Peyer's patch (tissue), 4 donors: ENCODE measurements at regions not wholly inside any gene's neighbourhood (a gene's known extent, or its start where the extent isn't known, plus 50 kb on each side); places are given as distances from the start of the nearest gene placed in this dataset.
"Not testable (repeated sequence)": the region's sequence is repeated elsewhere in the genome, so short reads cannot be mapped to it uniquely, and the experiment has no call there.

Experiments used
- DNase-seq, 3 donors: peaks; one replicate each; pipeline ENCODE4 v3.0.0-alpha.2; 2017 to 2019
- H3K27ac ChIP-seq, 4 donors: fragments of 200-600 bp; sonication (generic); one replicate each; pipeline ENCODE4 v1.5.1; 2016 to 2019
- H3K27me3 ChIP-seq, 2 donors: fragments of 200-600 bp; sonication (generic); one replicate each; pipeline ENCODE4 v1.5.1; 2019
- H3K36me3 ChIP-seq, 3 donors: fragments of 200-600 bp; sonication (generic); one replicate each; pipeline ENCODE4 v1.5.1; 2016 to 2019
- H3K4me1 ChIP-seq, 4 donors: fragments of 200-600 bp; sonication (generic); one replicate each; pipeline ENCODE4 v1.5.1; 2016 to 2019
- H3K4me3 ChIP-seq, 4 donors: fragments of 200-600 bp; sonication (generic); 1 replicate in 3 of 4; 2 replicates in 1 of 4; pipeline ENCODE4 v1.5.1; 2016 to 2019; ENCODE audit warnings: mild to moderate bottlenecking in 1 of 4
- H3K9me3 ChIP-seq, 4 donors: fragments of 200-600 bp; sonication (generic); one replicate each; pipeline ENCODE4 v1.5.1; 2016 to 2019; ENCODE audit warnings: mild to moderate bottlenecking in 1 of 4
- CTCF ChIP-seq, 6 experiments: fragments of 450-650 bp in 4 of 6; fragments of 200-600 bp in 2 of 6; sonication (generic) in 1 of 6; IDR thresholded peaks; one replicate each; pipeline ENCODE4 v1.5.1; 2017 to 2019; ENCODE audit warnings: antibody characterized with exemption in 6 of 6, mild to moderate bottlenecking in 3 of 6, moderate library complexity in 1 of 6
- POLR2A ChIP-seq, 2 donors: fragments of 450-650 bp; IDR thresholded peaks; one replicate each; pipeline ENCODE4 v1.5.1; 2017; ENCODE audit warnings: antibody characterized with exemption in 2 of 2, mild to moderate bottlenecking in 2 of 2, moderate library complexity in 2 of 2

- Histone ChIP-seq H3K9me3 (no peaks in the 10 kb centered on the region), H3K27me3 (no peaks in the 10 kb centered on the region), H3K27ac (no peak overlapping the region), H3K36me3 (no peaks in the 10 kb centered on the region), H3K4me3 (no peak overlapping the region), H3K4me1 (no peaks in the 10 kb centered on the region)
- DNase-seq = no peak
- TF ChIP-seq CTCF (IDR thresholded peaks at IDR 0.05) (no peak), POLR2A (IDR thresholded peaks at IDR 0.05) (no peak)
Measured at GRCh38 chr2:40030456-40030975, 251.5 kb upstream of the THUMPD2 start.

- no peaks in the 10 kb centered on the region for H3K36me3 ChIP-seq
- no peak overlapping the region for H3K4me3 ChIP-seq
- no peak for DNase-seq
- no peaks in the 10 kb centered on the region for H3K4me1 ChIP-seq
- H3K9me3 ChIP-seq = no peaks in the 10 kb centered on the region
- H3K27me3 ChIP-seq = no peaks in the 10 kb centered on the region
- TF ChIP-seq POLR2A (IDR thresholded peaks at IDR 0.05) (no peak), CTCF (IDR thresholded peaks at IDR 0.05) (no peak)
- no peak overlapping the region for H3K27ac ChIP-seq
Measured at GRCh38 chr2:40028792-40029488, 249.9 kb upstream of the THUMPD2 start.

- no peak for TF ChIP-seq CTCF (IDR thresholded peaks at IDR 0.05)
- TF ChIP-seq POLR2A (IDR thresholded peaks at IDR 0.05) = no peak
- Histone ChIP-seq H3K4me3 (no peak overlapping the region), H3K27ac (no peak overlapping the region), H3K27me3 (no peaks in the 10 kb centered on the region), H3K36me3 (no peaks in the 10 kb centered on the region), H3K9me3 (no peaks in the 10 kb centered on the region), H3K4me1 (no peaks in the 10 kb centered on the region)
- DNase-seq = no peak
Measured at GRCh38 chr2:40027968-40028367, 248.9 kb upstream of the THUMPD2 start.

DNA sequence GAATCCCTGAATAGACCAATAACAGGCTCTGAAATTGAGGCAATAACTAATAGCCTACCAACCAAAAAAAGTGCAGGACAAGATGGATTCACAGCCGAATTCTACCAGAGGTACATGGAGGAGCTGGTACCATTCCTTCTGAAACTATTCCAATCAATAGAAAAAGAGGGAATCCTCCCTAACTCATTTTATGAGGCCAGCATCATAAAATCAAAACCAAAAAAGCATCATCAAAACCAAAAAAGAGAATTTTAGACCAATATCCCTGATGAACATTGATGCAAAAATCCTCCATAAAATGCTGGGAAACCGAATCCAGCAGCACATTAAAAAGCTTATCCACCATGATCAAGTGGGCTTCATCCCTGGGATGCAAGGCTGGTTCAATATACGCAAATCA lies 246.2 kb upstream of the THUMPD2 start:
- not testable (repeated sequence) for H3K4me1 ChIP-seq, DNase-seq, H3K27me3 ChIP-seq, H3K4me3 ChIP-seq, H3K36me3 ChIP-seq, H3K9me3 ChIP-seq, H3K27ac ChIP-seq

DNA sequence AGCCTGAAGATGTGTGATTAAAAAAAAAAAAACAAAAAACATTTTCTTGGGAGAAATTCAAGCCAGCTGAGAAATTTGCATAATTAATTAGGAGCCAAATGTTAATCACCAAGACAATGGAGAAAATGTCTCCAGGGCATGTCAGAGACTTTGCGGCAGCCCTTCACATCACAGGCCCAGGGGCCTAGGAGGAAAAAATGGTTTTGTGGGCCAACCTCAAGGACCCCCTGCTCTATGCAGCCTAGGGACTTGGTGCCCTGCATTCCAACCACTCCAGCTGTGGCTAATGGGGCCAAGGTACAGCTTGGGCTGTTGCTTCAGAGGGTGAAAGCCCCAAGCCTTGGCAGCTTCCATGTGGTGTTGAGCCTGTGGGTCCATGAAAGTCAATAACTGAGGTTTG lies 241.9 kb upstream of the THUMPD2 start:
- no peaks in the 10 kb centered on the region for H3K4me1 ChIP-seq
- no peak overlapping the region for H3K27ac ChIP-seq
- TF ChIP-seq CTCF (IDR thresholded peaks at IDR 0.05) (no peak), POLR2A (IDR thresholded peaks at IDR 0.05) (no peak)
- no peak overlapping the region for H3K4me3 ChIP-seq
- peaks cover 0 to 10% (median 3%) of the 10 kb centered on the region in 4 donors for H3K9me3 ChIP-seq
- DNase-seq = no peak
- no peaks in the 10 kb centered on the region for H3K27me3 ChIP-seq
- H3K36me3 ChIP-seq = no peaks in the 10 kb centered on the region

GRCh38 chr2:40016151-40016885 lies 237.3 kb upstream of the THUMPD2 start:
- TF ChIP-seq POLR2A (IDR thresholded peaks at IDR 0.05) = no peak
- TF ChIP-seq CTCF (IDR thresholded peaks at IDR 0.05) = no peak
- Histone ChIP-seq H3K4me3 (no peak overlapping the region), H3K27ac (no peak overlapping the region), H3K27me3 (no peaks in the 10 kb centered on the region), H3K4me1 (no peaks in the 10 kb centered on the region), H3K36me3 (no peaks in the 10 kb centered on the region), H3K9me3 (peaks cover 0 to 5% (median 2%) of the 10 kb centered on the region in 4 donors)
- DNase-seq = no peak

DNA sequence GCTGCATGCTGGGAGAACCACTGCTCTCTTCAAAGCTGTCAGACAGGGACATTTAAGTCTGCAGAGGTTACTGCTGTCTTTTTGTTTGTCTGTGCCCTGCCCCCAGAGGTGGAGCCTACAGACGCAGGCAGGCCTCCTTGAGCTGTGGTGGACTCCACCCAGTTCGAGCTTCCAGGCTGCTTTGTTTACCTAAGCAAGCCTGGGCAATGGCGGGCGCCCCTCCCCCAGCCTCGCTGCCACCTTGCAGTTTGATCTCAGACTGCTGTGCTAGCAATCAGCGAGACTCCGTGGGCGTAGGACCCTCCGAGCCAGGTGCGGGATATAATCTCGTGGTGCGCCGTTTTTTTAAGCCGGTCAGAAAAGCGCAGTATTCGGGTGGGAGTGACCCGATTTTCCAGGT lies 234.9 kb upstream of the THUMPD2 start:
- H3K27me3 ChIP-seq, H3K4me1 ChIP-seq, H3K36me3 ChIP-seq, H3K4me3 ChIP-seq, H3K27ac ChIP-seq, H3K9me3 ChIP-seq, DNase-seq: not testable (repeated sequence)
